ENCODE measurements at regions not wholly inside any gene's neighbourhood (a gene's known extent, or its start where the extent isn't known, plus 50 kb on each side); places are given as distances from the start of the nearest gene placed in this dataset.
A peak's percentile ranks its signal among the peaks of the same experiment; 100 is the strongest.

- Histone ChIP-seq H4K91ac (ENCODE audit: low read depth, low read length, poor library complexity) (no peak overlapping the region), H3K4ac (ENCODE audit: low read length) (no peak overlapping the region), H3K14ac (ENCODE audit: low read length) (no peak overlapping the region), H3K79me1 (ENCODE audit: low read depth, low read length) (no peaks in the 10 kb centered on the region), H2BK120ac (ENCODE audit: low read depth, low read length) (no peak overlapping the region), H3K4me3 (ENCODE audit: low read length in 2 of 2) (no peak overlapping the region), H3K27me3 (ENCODE audit: control insufficient read depth in 3 of 3, insufficient read depth in 3 of 3, low read depth in 1 of 3, low read length in 3 of 3) (no peaks in the 10 kb centered on the region), H3K18ac (ENCODE audit: low read length) (no peak overlapping the region), H3K9me3 (replicated peaks in 1 of 2; ENCODE audit: control insufficient read depth in 2 of 2, insufficient read depth in 1 of 2, low read depth in 1 of 2, low read length in 2 of 2) (no peaks in the 10 kb centered on the region), H3K36me3 (replicated peaks in 1 of 2; ENCODE audit: control insufficient read depth in 2 of 2, insufficient read depth in 2 of 2, low read length in 2 of 2) (no peaks in the 10 kb centered on the region), H2BK5ac (ENCODE audit: low read length) (no peak overlapping the region), H3K9ac (ENCODE audit: low read depth, low read length, poor library complexity) (no peak overlapping the region), H2BK12ac (ENCODE audit: low read length) (no peak overlapping the region), H4K8ac (ENCODE audit: low read depth, low read length) (no peak overlapping the region), H3K23ac (ENCODE audit: low read depth, low read length, poor library complexity) (no peak overlapping the region), H3K4me1 (ENCODE audit: control insufficient read depth in 2 of 2, insufficient read depth in 1 of 2, low read depth in 1 of 2, low read length in 2 of 2) (peaks cover 0 to 8% of the 10 kb centered on the region in 2 donors), H2AK5ac (ENCODE audit: low read depth, low read length) (no peak overlapping the region), H2AFZ (ENCODE audit: low read length) (peak overlapping the region; percentile 3), H2BK15ac (ENCODE audit: low read length) (no peak overlapping the region), H3K4me2 (ENCODE audit: insufficient read depth, low read length, poor library complexity, severe bottlenecking) (no peak overlapping the region), H3K27ac (replicated peaks; ENCODE audit: low read length) (no peak overlapping the region)
- DNase-seq (ENCODE audit: low spot score) = no peak
- WGBS, 2 donors (ENCODE audit: extremely low coverage in 2 of 2, insufficient read length in 2 of 2, insufficient replicate concordance in 1 of 2) = no CpG with 5 or more reads among the region's 10 CpGs
These were observed 94.9 kb downstream of the SLC4A3 start for GRCh38 chr2:219722276-219722879.

GRCh38 chr2:219723311-219723710 lies 95.9 kb downstream of the SLC4A3 start:
- no peaks in the 10 kb centered on the region for H3K79me1 ChIP-seq (ENCODE audit: low read depth, low read length)
- H4K91ac ChIP-seq (ENCODE audit: low read depth, low read length, poor library complexity) = no peak overlapping the region
- no peak overlapping the region for H2BK12ac ChIP-seq (ENCODE audit: low read length)
- H3K14ac ChIP-seq (ENCODE audit: low read length) = no peak overlapping the region
- H2AK5ac ChIP-seq (ENCODE audit: low read depth, low read length) = no peak overlapping the region
- H4K8ac ChIP-seq (ENCODE audit: low read depth, low read length) = no peak overlapping the region
- H3K27ac ChIP-seq (replicated peaks; ENCODE audit: low read length) = no peak overlapping the region
- DNase-seq (ENCODE audit: low spot score) = no peak
- H3K36me3 ChIP-seq (replicated peaks in 1 of 2; ENCODE audit: control insufficient read depth in 2 of 2, insufficient read depth in 2 of 2, low read length in 2 of 2) = no peaks in the 10 kb centered on the region
- no peaks in the 10 kb centered on the region for H3K27me3 ChIP-seq (ENCODE audit: control insufficient read depth in 3 of 3, insufficient read depth in 3 of 3, low read depth in 1 of 3, low read length in 3 of 3)
- H3K18ac ChIP-seq (ENCODE audit: low read length) = no peak overlapping the region
- H2BK120ac ChIP-seq (ENCODE audit: low read depth, low read length) = no peak overlapping the region
- H2BK5ac ChIP-seq (ENCODE audit: low read length) = no peak overlapping the region
- no peak overlapping the region for H2BK15ac ChIP-seq (ENCODE audit: low read length)
- no peak overlapping the region for H3K9ac ChIP-seq (ENCODE audit: low read depth, low read length, poor library complexity)
- no peak overlapping the region for H2AFZ ChIP-seq (ENCODE audit: low read length)
- no peaks in the 10 kb centered on the region for H3K9me3 ChIP-seq (replicated peaks in 1 of 2; ENCODE audit: control insufficient read depth in 2 of 2, insufficient read depth in 1 of 2, low read depth in 1 of 2, low read length in 2 of 2)
- peaks cover 0 to 8% of the 10 kb centered on the region in 2 donors for H3K4me1 ChIP-seq (ENCODE audit: control insufficient read depth in 2 of 2, insufficient read depth in 1 of 2, low read depth in 1 of 2, low read length in 2 of 2)
- H3K4ac ChIP-seq (ENCODE audit: low read length) = no peak overlapping the region
- no peak overlapping the region for H3K4me3 ChIP-seq (ENCODE audit: low read length in 2 of 2)
- WGBS, 2 donors (ENCODE audit: extremely low coverage in 2 of 2, insufficient read length in 2 of 2, insufficient replicate concordance in 1 of 2) = no CpG with 5 or more reads among the region's 4 CpGs
- no peak overlapping the region for H3K4me2 ChIP-seq (ENCODE audit: insufficient read depth, low read length, poor library complexity, severe bottlenecking)
- H3K23ac ChIP-seq (ENCODE audit: low read depth, low read length, poor library complexity) = no peak overlapping the region

GRCh38 chr2:219724628-219725027 lies 97.2 kb downstream of the SLC4A3 start:
- Histone ChIP-seq H3K14ac (ENCODE audit: low read length) (no peak overlapping the region), H4K8ac (ENCODE audit: low read depth, low read length) (no peak overlapping the region), H4K91ac (ENCODE audit: low read depth, low read length, poor library complexity) (no peak overlapping the region), H3K23ac (ENCODE audit: low read depth, low read length, poor library complexity) (no peak overlapping the region), H2AK5ac (ENCODE audit: low read depth, low read length) (no peak overlapping the region), H2BK120ac (ENCODE audit: low read depth, low read length) (no peak overlapping the region), H3K18ac (ENCODE audit: low read length) (no peak overlapping the region), H3K4me2 (ENCODE audit: insufficient read depth, low read length, poor library complexity, severe bottlenecking) (no peak overlapping the region), H2BK5ac (ENCODE audit: low read length) (no peak overlapping the region), H3K27me3 (ENCODE audit: control insufficient read depth in 3 of 3, insufficient read depth in 3 of 3, low read depth in 1 of 3, low read length in 3 of 3) (no peaks in the 10 kb centered on the region), H3K36me3 (replicated peaks in 1 of 2; ENCODE audit: control insufficient read depth in 2 of 2, insufficient read depth in 2 of 2, low read length in 2 of 2) (no peaks in the 10 kb centered on the region), H2AFZ (ENCODE audit: low read length) (peak overlapping the region; percentile 3), H3K4ac (ENCODE audit: low read length) (no peak overlapping the region), H3K9me3 (replicated peaks in 1 of 2; ENCODE audit: control insufficient read depth in 2 of 2, insufficient read depth in 1 of 2, low read depth in 1 of 2, low read length in 2 of 2) (no peaks in the 10 kb centered on the region), H3K79me1 (ENCODE audit: low read depth, low read length) (no peaks in the 10 kb centered on the region), H3K4me3 (ENCODE audit: low read length in 2 of 2) (no peak overlapping the region), H2BK15ac (ENCODE audit: low read length) (no peak overlapping the region), H3K9ac (ENCODE audit: low read depth, low read length, poor library complexity) (no peak overlapping the region), H2BK12ac (ENCODE audit: low read length) (no peak overlapping the region), H3K27ac (replicated peaks; ENCODE audit: low read length) (no peak overlapping the region), H3K4me1 (ENCODE audit: control insufficient read depth in 2 of 2, insufficient read depth in 1 of 2, low read depth in 1 of 2, low read length in 2 of 2) (peaks cover 0 to 8% of the 10 kb centered on the region in 2 donors)
- DNase-seq (ENCODE audit: low spot score) = no peak
- WGBS, 2 donors (ENCODE audit: extremely low coverage in 2 of 2, insufficient read length in 2 of 2, insufficient replicate concordance in 1 of 2) = no CpG with 5 or more reads among the region's 1 CpG

GRCh38 chr2:219726916-219727315 lies 99.5 kb downstream of the SLC4A3 start:
- H4K8ac ChIP-seq (ENCODE audit: low read depth, low read length) = no peak overlapping the region
- H3K9me3 ChIP-seq (replicated peaks in 1 of 2; ENCODE audit: control insufficient read depth in 2 of 2, insufficient read depth in 1 of 2, low read depth in 1 of 2, low read length in 2 of 2) = no peaks in the 10 kb centered on the region
- H2AK5ac ChIP-seq (ENCODE audit: low read depth, low read length) = no peak overlapping the region
- peak overlapping the region; percentile 15 for H2AFZ ChIP-seq (ENCODE audit: low read length)
- H2BK15ac ChIP-seq (ENCODE audit: low read length) = no peak overlapping the region
- peaks cover 0 to 8% of the 10 kb centered on the region in 2 donors for H3K4me1 ChIP-seq (ENCODE audit: control insufficient read depth in 2 of 2, insufficient read depth in 1 of 2, low read depth in 1 of 2, low read length in 2 of 2)
- no peaks in the 10 kb centered on the region for H3K27me3 ChIP-seq (ENCODE audit: control insufficient read depth in 3 of 3, insufficient read depth in 3 of 3, low read depth in 1 of 3, low read length in 3 of 3)
- no peaks in the 10 kb centered on the region for H3K36me3 ChIP-seq (replicated peaks in 1 of 2; ENCODE audit: control insufficient read depth in 2 of 2, insufficient read depth in 2 of 2, low read length in 2 of 2)
- DNase-seq (ENCODE audit: low spot score) = no peak
- H3K4me3 ChIP-seq (ENCODE audit: low read length in 2 of 2) = no peak overlapping the region
- H3K79me1 ChIP-seq (ENCODE audit: low read depth, low read length) = no peaks in the 10 kb centered on the region
- H3K9ac ChIP-seq (ENCODE audit: low read depth, low read length, poor library complexity) = no peak overlapping the region
- no peak overlapping the region for H3K4me2 ChIP-seq (ENCODE audit: insufficient read depth, low read length, poor library complexity, severe bottlenecking)
- H4K91ac ChIP-seq (ENCODE audit: low read depth, low read length, poor library complexity) = no peak overlapping the region
- no peak overlapping the region for H2BK12ac ChIP-seq (ENCODE audit: low read length)
- H3K4ac ChIP-seq (ENCODE audit: low read length) = no peak overlapping the region
- no peak overlapping the region for H3K27ac ChIP-seq (replicated peaks; ENCODE audit: low read length)
- no peak overlapping the region for H3K14ac ChIP-seq (ENCODE audit: low read length)
- no peak overlapping the region for H3K18ac ChIP-seq (ENCODE audit: low read length)
- H3K23ac ChIP-seq (ENCODE audit: low read depth, low read length, poor library complexity) = no peak overlapping the region
- no peak overlapping the region for H2BK5ac ChIP-seq (ENCODE audit: low read length)
- no peak overlapping the region for H2BK120ac ChIP-seq (ENCODE audit: low read depth, low read length)
- no CpG with 5 or more reads among the region's 2 CpGs for WGBS, 2 donors (ENCODE audit: extremely low coverage in 2 of 2, insufficient read length in 2 of 2, insufficient replicate concordance in 1 of 2)

Measured in neuronal stem cell (in vitro differentiated cells).